ENCODE measurements at regions not wholly inside any gene's neighbourhood (a gene's known extent, or its start where the extent isn't known, plus 50 kb on each side); places are given as distances from the start of the nearest gene placed in this dataset.

GRCh38 chr12:42010257-42010656 is 134.4 kb downstream of the GXYLT1 start:
- Histone ChIP-seq H3K4me1 (no peaks in the 10 kb centered on the region), H3K27ac (no peak overlapping the region), H3K4me3 (no peak overlapping the region), H3K27me3 (no peaks in the 10 kb centered on the region), H3K9me3 (no peaks in the 10 kb centered on the region), H3K36me3 (no peaks in the 10 kb centered on the region)
- no peak for TF ChIP-seq CTCF (IDR thresholded peaks at IDR 0.05)
- DNase-seq (ENCODE audit: low spot score in 2 of 2): no peak
- intact Hi-C loops (cut with DNase I): no loop called here

DNA sequence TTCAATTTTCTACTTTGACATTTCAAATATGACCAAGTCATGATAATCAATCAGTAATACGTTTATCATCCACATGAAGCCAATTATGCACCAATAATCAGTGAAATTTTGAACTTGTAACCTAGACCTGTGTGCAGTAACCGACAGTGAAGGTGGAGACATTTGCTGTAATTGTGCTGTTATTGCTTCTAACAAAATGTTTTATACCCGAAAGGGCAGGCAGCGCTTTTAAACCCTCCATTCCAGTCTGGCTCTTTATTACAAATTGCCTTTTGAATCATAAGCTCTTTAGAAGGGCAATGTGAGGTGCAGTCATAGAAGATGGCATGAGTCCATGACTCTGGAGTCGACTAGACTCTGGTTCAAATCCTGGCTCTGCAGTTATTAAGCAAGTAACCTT is 135.7 kb downstream of the GXYLT1 start:
- H3K4me3 ChIP-seq: no peak overlapping the region
- no peaks in the 10 kb centered on the region for H3K27me3 ChIP-seq
- no peaks in the 10 kb centered on the region for H3K4me1 ChIP-seq
- H3K9me3 ChIP-seq: no peaks in the 10 kb centered on the region
- no peak overlapping the region for H3K27ac ChIP-seq
- no peaks in the 10 kb centered on the region for H3K36me3 ChIP-seq
- intact Hi-C loops (cut with DNase I): no loop called here
- no peak for TF ChIP-seq CTCF (IDR thresholded peaks at IDR 0.05)
- DNase-seq (ENCODE audit: low spot score in 2 of 2): no peak

GRCh38 chr12:42003031-42003430 is 141.6 kb downstream of the GXYLT1 start:
- no peak for TF ChIP-seq CTCF (IDR thresholded peaks at IDR 0.05)
- intact Hi-C loops (cut with DNase I): no loop called here
- DNase-seq (ENCODE audit: low spot score in 2 of 2): no peak
- no peak overlapping the region for H3K4me3 ChIP-seq
- H3K27me3 ChIP-seq: no peaks in the 10 kb centered on the region
- H3K4me1 ChIP-seq: no peaks in the 10 kb centered on the region
- no peaks in the 10 kb centered on the region for H3K36me3 ChIP-seq
- no peaks in the 10 kb centered on the region for H3K9me3 ChIP-seq
- H3K27ac ChIP-seq: no peak overlapping the region

GRCh38 chr12:42002563-42002962 is 142.1 kb downstream of the GXYLT1 start:
- no peak for DNase-seq (ENCODE audit: low spot score in 2 of 2)
- intact Hi-C loops (cut with DNase I): no loop called here

GRCh38 chr12:41998436-41998835 is 146.2 kb downstream of the GXYLT1 start:
- no peak for TF ChIP-seq CTCF (IDR thresholded peaks at IDR 0.05)
- no peaks in the 10 kb centered on the region for H3K9me3 ChIP-seq
- H3K4me3 ChIP-seq: no peak overlapping the region
- no peak for DNase-seq (ENCODE audit: low spot score in 2 of 2)
- H3K27ac ChIP-seq: no peak overlapping the region
- intact Hi-C loops (cut with DNase I): no loop called here
- H3K4me1 ChIP-seq: no peaks in the 10 kb centered on the region
- no peaks in the 10 kb centered on the region for H3K27me3 ChIP-seq
- H3K36me3 ChIP-seq: no peaks in the 10 kb centered on the region

More at GRCh38 chr12:42002563-42002962, 142.1 kb downstream of the GXYLT1 start:
- H3K36me3 ChIP-seq: no peaks in the 10 kb centered on the region
- H3K27ac ChIP-seq: no peak overlapping the region
- H3K4me3 ChIP-seq: no peak overlapping the region
- no peaks in the 10 kb centered on the region for H3K4me1 ChIP-seq
- TF ChIP-seq CTCF (IDR thresholded peaks at IDR 0.05): no peak
- H3K27me3 ChIP-seq: no peaks in the 10 kb centered on the region
- H3K9me3 ChIP-seq: no peaks in the 10 kb centered on the region

GRCh38 chr12:41993283-41993682 is 151.4 kb downstream of the GXYLT1 start:
- intact Hi-C loops (cut with DNase I): no loop called here
- Histone ChIP-seq H3K4me3 (no peak overlapping the region), H3K27ac (no peak overlapping the region), H3K27me3 (no peaks in the 10 kb centered on the region), H3K9me3 (peaks cover 0 to 5% of the 10 kb centered on the region in 2 donors), H3K4me1 (no peaks in the 10 kb centered on the region), H3K36me3 (no peaks in the 10 kb centered on the region)
- no peak for TF ChIP-seq CTCF (IDR thresholded peaks at IDR 0.05)
- no peak for DNase-seq (ENCODE audit: low spot score in 2 of 2)

All from ascending aorta (tissue), 2 donors.